ENCODE measurements at regions not wholly inside any gene's neighbourhood (a gene's known extent, or its start where the extent isn't known, plus 50 kb on each side); places are given as distances from the start of the nearest gene placed in this dataset.
"Not testable (repeated sequence)": the region's sequence is repeated elsewhere in the genome, so short reads cannot be mapped to it uniquely, and the experiment has no call there.

DNA sequence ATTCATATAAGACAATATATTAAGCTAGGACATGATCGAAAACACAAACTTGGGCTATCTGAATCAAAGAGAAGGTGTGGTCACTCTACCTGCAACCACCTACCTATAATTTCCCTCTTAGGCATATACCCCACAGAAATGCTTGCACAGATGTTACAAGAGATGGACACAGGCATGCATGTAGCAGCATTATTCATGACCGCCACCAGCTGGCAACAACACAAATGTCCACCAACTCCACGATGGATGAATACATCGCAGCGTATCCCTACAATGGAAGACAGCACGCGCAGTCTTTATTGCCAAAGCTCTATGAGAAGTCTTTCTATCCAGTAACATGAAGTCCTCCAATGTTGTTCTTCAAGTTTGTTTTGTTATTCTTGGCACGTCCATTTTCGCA, 90.8 kb downstream of the ARL4C start:
- DNase-seq (ENCODE audit: low read depth), result peak; percentile 61

DNA sequence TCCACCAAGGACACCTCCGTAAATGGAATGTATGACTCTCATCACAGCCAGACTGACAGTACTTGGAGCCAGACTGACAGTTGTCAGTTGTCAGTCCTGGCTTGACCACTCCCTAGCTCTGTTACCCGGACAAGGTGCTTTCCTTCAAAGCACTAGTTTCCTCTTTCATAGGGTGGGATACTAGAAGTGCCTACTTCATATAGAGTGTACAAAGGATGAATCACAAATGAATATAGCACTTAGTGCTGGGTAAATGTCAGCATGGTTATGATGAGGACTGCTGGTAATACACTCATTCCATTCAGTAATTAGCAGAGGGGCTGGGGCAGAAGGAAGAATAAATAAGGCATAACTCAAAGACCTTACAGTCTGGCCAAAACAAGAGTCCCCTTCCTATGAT, 91.4 kb downstream of the ARL4C start:
- no peak for DNase-seq (ENCODE audit: low read depth)

GRCh38 chr2:234404957-234405356, 91.9 kb downstream of the ARL4C start:
- DNase-seq (ENCODE audit: low read depth), result no peak

DNA sequence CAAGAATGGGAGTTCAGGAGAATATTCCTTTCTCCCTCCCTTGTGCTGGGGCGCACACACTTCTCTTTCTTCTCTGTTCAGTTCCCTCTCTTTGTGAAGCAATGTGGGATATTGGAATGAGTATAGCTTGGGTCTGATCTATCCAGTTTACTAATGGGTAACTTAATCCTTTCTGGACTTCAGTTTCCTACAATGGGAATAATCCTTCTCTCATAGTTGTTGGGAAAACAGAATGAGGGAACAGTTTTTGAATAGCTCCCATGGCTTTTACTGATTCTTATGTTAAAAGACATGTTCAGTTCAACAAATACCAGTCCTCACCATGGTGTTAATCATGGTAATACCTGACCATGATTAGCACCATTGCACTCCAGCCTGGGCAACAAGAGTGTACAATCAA, 93.1 kb downstream of the ARL4C start:
- no peak for DNase-seq (ENCODE audit: low read depth)

DNA sequence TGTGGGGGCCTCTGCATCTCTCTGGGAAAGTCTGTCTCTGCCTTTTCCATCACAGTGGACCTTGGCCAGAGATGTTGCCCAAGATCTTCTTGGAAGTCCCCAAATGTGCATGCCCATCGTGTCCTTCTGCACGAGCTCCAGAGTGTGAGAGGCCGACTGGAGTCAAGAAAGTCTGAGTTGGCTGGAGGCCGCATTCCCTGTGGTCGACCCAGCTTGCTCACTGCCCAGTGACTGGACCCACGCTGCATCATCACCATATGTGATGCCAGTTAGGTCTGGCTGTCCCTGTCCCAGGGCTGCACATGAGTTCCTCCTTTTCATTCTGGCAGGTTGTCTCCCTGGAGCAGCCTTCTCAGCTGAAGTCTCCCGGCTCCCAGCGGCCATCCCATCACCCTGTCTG, 93.8 kb downstream of the ARL4C start:
- DNase-seq (ENCODE audit: low read depth), result peak; percentile 94

DNA sequence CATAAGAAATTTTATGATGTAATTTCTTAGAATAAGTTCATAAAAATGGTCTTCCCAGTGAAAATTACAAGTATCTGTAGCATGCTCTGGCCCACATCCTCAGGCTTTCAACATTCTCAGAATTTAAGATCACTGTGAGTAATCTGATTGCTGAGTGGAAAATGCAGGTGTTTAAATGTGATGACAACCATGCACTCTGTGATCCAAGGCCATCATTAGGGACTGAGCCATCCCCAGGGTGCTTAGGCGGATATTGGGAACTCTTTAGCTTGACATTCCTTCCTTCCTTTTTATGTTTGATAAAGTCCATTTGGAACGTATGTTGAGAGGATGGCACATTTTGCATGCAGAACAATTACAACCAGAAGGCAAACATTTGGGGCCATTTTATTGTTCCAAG, 95.5 kb downstream of the ARL4C start:
- no peak for DNase-seq (ENCODE audit: low read depth)

GRCh38 chr2:234399451-234400246, 97.2 kb downstream of the ARL4C start:
- DNase-seq (ENCODE audit: low read depth), result peak; percentile 40

- no peak for DNase-seq (ENCODE audit: low read depth)
Measured at GRCh38 chr2:234398531-234398930, 98.3 kb downstream of the ARL4C start.

GRCh38 chr2:234395891-234396420, 100.9 kb downstream of the ARL4C start:
- DNase-seq (ENCODE audit: low read depth), result no peak

- no peak for DNase-seq (ENCODE audit: low read depth)
Measured at GRCh38 chr2:234394450-234394849, 102.4 kb downstream of the ARL4C start.

DNA sequence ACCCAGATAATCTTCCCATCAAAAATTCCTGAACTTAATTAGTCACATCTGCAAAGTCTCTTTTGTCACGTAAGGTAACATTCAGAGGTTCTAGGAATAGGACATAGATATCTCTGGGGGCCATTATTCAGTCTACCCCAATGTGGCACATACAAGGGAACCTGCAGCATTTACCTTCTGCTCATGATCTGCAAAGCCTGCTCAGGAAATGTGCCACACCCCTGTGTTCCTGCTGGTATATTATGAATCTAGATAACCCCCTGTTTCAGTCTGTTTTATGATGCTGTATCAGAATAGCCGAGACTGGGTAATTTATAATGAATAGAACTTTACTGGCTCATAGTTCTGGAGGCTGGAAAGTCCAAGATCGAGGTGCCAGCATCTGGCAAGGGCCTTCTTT, 103.5 kb downstream of the ARL4C start:
- DNase-seq (ENCODE audit: low read depth), result no peak

- no peak for DNase-seq (ENCODE audit: low read depth)
Measured at GRCh38 chr2:234392041-234392615, 104.8 kb downstream of the ARL4C start.

DNA sequence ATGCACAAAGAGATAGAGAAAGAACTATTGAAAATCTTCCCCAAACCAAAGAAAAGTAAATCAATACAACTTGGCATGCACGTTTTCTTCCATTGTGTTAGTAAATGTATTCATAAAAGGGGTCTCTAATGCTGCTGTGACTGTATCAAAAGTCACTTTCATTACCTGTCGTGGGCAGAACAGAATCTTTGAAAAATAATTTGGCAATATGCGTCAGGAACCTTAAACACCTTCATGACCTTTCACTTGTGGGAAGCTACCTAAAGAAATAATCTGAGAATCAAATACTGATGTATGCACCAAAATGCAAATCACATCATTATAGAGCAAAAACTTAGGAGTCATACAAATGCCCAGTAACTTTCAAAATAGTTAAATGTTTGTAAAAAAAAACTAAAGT, 105.3 kb downstream of the ARL4C start:
- no peak for DNase-seq (ENCODE audit: low read depth)

- not testable (repeated sequence) for DNase-seq (ENCODE audit: low read depth)
Measured at GRCh38 chr2:234389661-234390060, 107.2 kb downstream of the ARL4C start.

GRCh38 chr2:234388591-234388990, 108.3 kb downstream of the ARL4C start:
- DNase-seq (ENCODE audit: low read depth), result no peak

- DNase-seq (ENCODE audit: low read depth), result no peak
Measured at GRCh38 chr2:234386971-234387370, 109.9 kb downstream of the ARL4C start.

DNA sequence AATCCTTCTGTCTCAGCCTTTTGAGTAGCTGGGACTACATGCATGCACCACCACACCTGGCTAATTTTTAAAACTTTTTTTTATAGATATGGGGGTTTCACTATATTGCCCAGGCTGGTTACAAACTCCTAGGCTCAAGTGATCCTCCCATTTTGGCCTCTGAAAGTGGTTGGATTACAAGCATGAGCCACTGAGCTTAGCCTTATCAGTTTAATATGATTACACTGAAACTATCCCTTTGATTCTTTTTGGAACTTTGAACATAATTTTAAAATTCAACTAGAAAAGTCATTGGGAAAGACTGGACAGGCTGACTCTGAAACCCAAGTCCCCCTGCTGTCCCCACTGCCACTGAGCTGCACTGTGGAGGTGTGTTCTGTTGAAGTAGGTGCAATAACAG, 114.8 kb downstream of the ARL4C start:
- DNase-seq (ENCODE audit: low read depth), result no peak

DNA sequence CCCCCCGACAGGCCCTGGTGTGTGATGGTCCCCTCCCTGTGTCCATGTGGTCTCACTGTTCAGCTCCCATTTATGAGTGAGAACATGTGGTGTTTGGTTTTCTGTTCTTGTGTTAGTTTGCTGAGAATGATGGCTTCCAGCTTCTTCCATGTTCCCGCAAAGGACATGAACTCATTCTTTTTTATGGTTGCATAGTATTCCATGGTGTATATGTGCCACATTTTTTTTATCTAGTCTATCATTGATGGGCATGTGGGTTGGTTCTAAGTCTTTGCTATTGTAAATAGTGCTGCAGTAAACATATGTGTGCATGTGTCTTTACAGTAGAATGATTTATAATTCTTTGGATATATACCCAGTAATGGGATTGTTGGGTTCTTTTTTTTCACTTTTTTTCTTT, 117.9 kb downstream of the ARL4C start:
- not testable (repeated sequence) for DNase-seq (ENCODE audit: low read depth)

GRCh38 chr2:234378440-234378839, 118.4 kb downstream of the ARL4C start:
- DNase-seq (ENCODE audit: low read depth), result peak; percentile 38

- peak; percentile 92 for DNase-seq (ENCODE audit: low read depth)
Measured at GRCh38 chr2:234377761-234378391, 119.0 kb downstream of the ARL4C start.

DNA sequence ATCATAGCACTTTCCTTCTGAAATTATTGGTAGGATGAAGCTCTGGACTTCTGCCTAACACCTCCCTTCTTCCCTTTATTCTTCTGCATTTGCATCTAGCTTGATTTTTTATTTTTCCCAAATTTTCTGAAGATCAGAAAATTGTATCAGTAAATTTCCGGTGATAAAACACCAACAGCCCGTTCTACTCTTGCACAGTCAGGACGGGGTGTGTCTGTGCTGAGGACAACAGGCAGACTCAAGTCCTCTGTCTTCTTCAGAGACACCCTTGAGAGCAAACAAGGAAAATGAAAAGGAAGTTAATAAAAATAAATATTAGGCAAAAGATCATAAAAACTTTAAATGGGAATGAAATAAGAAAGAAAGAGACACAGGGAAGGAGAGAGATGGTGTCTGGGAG, 120.7 kb downstream of the ARL4C start:
- no peak for DNase-seq (ENCODE audit: low read depth)

- no peak for DNase-seq (ENCODE audit: low read depth)
Measured at GRCh38 chr2:234375176-234375880, 121.6 kb downstream of the ARL4C start.
